ENCODE measurements at regions not wholly inside any gene's neighbourhood (a gene's known extent, or its start where the extent isn't known, plus 50 kb on each side); places are given as distances from the start of the nearest gene placed in this dataset.

GRCh38 chr2:116435648-116436047, 1378.8 kb upstream of the DDX18 start:
- WGBS, 2 experiments (ENCODE audit: insufficient coverage in 1 of 2, insufficient read length in 1 of 2) = 63 to 78% methylated on average over 2 to 4 of the region's 4 CpGs
- Mint-ChIP-seq H3K27ac (no peak overlapping the region), H3K27me3 (ENCODE audit: insufficient read depth) (no peaks in the 10 kb centered on the region), H3K4me3 (no peak overlapping the region), H3K9me3 (peaks cover 31% of the 10 kb centered on the region), H3K36me3 (ENCODE audit: low read depth) (peaks cover 6% of the 10 kb centered on the region), H3K4me1 (no peaks in the 10 kb centered on the region)
- Histone ChIP-seq H3K36me3 (ENCODE audit: control insufficient read depth, insufficient read depth, low read length) (no peaks in the 10 kb centered on the region), H3K9me3 (ENCODE audit: control insufficient read depth, low read length) (peaks cover 17% of the 10 kb centered on the region), H3K27me3 (ENCODE audit: control insufficient read depth, insufficient read depth, low read length, poor library complexity, severe bottlenecking) (no peaks in the 10 kb centered on the region), H3K27ac (ENCODE audit: low read depth, low read length) (no peak overlapping the region), H3K4me1 (ENCODE audit: control insufficient read depth, insufficient read depth, low read length) (no peaks in the 10 kb centered on the region), H3K9ac (ENCODE audit: extremely low read depth, low read length, poor library complexity, severe bottlenecking) (no peak overlapping the region), H3K4me3 (ENCODE audit: low read length) (no peak overlapping the region)
- peak; percentile 48 for TF ChIP-seq CTCF (conservative IDR thresholded peaks at IDR 0.05)
- DNase-seq = no peak

DNA sequence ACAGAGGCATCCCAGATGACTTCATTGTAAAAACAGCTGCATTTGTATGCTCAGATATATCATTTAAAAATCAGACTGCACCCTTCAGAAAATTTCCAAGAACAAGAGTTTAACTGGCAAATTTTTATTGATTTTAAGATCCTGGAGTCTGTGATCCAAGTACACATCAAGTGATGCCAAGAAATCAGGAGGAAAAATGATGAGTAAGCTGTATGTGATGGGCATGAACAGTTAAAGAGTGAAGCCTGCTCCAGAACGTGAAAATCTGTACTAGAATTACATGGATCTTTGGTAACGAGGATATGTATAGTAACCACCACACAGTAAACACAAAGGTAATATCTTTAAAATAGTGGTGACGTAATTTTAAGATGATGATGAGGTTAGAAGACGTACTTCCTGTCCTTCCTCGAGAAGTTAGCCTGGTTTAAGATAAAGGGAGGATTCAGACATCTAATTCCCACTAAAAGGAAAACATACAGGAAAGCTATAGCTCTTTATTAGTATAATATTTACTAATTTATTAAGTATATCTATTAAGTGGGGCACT, 1374.3 kb upstream of the DDX18 start:
- TF ChIP-seq CTCF (conservative IDR thresholded peaks at IDR 0.05) = no peak
- WGBS, 2 experiments (ENCODE audit: insufficient coverage in 1 of 2, insufficient read length in 1 of 2) = 88% methylated on average over 2 of the region's 5 CpGs; no CpG with 5 or more reads in 1 of the 2 experiments
- no peaks in the 10 kb centered on the region for H3K36me3 ChIP-seq (ENCODE audit: control insufficient read depth, insufficient read depth, low read length)
- H3K36me3 Mint-ChIP-seq (ENCODE audit: low read depth) = no peaks in the 10 kb centered on the region
- no peak overlapping the region for H3K27ac ChIP-seq (ENCODE audit: low read depth, low read length)
- no peak overlapping the region for H3K9ac ChIP-seq (ENCODE audit: extremely low read depth, low read length, poor library complexity, severe bottlenecking)
- no peaks in the 10 kb centered on the region for H3K27me3 ChIP-seq (ENCODE audit: control insufficient read depth, insufficient read depth, low read length, poor library complexity, severe bottlenecking)
- H3K4me3 Mint-ChIP-seq = no peak overlapping the region
- H3K27me3 Mint-ChIP-seq (ENCODE audit: insufficient read depth) = no peaks in the 10 kb centered on the region
- H3K27ac Mint-ChIP-seq = no peak overlapping the region
- no peaks in the 10 kb centered on the region for H3K4me1 ChIP-seq (ENCODE audit: control insufficient read depth, insufficient read depth, low read length)
- no peak overlapping the region for H3K4me3 ChIP-seq (ENCODE audit: low read length)
- peaks cover 7% of the 10 kb centered on the region for H3K9me3 ChIP-seq (ENCODE audit: control insufficient read depth, low read length)
- peaks cover 20% of the 10 kb centered on the region for H3K9me3 Mint-ChIP-seq
- H3K4me1 Mint-ChIP-seq = no peaks in the 10 kb centered on the region
- no peak for DNase-seq

GRCh38 chr2:116442418-116442817, 1372.1 kb upstream of the DDX18 start:
- DNase-seq = no peak
- Histone ChIP-seq H3K9me3 (ENCODE audit: control insufficient read depth, low read length) (peaks cover 7% of the 10 kb centered on the region), H3K36me3 (ENCODE audit: control insufficient read depth, insufficient read depth, low read length) (no peaks in the 10 kb centered on the region), H3K9ac (ENCODE audit: extremely low read depth, low read length, poor library complexity, severe bottlenecking) (no peak overlapping the region), H3K4me3 (ENCODE audit: low read length) (no peak overlapping the region), H3K4me1 (ENCODE audit: control insufficient read depth, insufficient read depth, low read length) (no peaks in the 10 kb centered on the region), H3K27ac (ENCODE audit: low read depth, low read length) (no peak overlapping the region), H3K27me3 (ENCODE audit: control insufficient read depth, insufficient read depth, low read length, poor library complexity, severe bottlenecking) (no peaks in the 10 kb centered on the region)
- peaks cover 28% of the 10 kb centered on the region for H3K9me3 Mint-ChIP-seq
- no peak overlapping the region for H3K4me3 Mint-ChIP-seq
- no peaks in the 10 kb centered on the region for H3K4me1 Mint-ChIP-seq
- TF ChIP-seq CTCF (conservative IDR thresholded peaks at IDR 0.05) = no peak
- no peaks in the 10 kb centered on the region for H3K36me3 Mint-ChIP-seq (ENCODE audit: low read depth)
- no peaks in the 10 kb centered on the region for H3K27me3 Mint-ChIP-seq (ENCODE audit: insufficient read depth)
- no peak overlapping the region for H3K27ac Mint-ChIP-seq
- 79 to 89% methylated on average over 1 to 3 of the region's 3 CpGs for WGBS, 2 experiments (ENCODE audit: insufficient coverage in 1 of 2, insufficient read length in 1 of 2)

All from endodermal cell (in vitro differentiated cells).